Upper lobe of left lung (tissue), 6 donors: ENCODE measurements at regions not wholly inside any gene's neighbourhood (a gene's known extent, or its start where the extent isn't known, plus 50 kb on each side); places are given as distances from the start of the nearest gene placed in this dataset.

ENCODE experiments used
- ATAC-seq, 2 donors: fragments of 200-7000 bp; cut with Tn5 transposase; one replicate each; pipeline ENCODE4 v1.9.1; 2022; ENCODE audit warnings: mild to moderate bottlenecking in 2 of 2, moderate library complexity in 2 of 2; ENCODE audit not compliant: low FRiP score in 2 of 2
- DNase-seq, 2 donors: peaks; one replicate each; pipeline ENCODE4 v3.0.0-alpha.2; 2019 to 2020
- H3K27ac ChIP-seq, 4 donors: fragments of 200-600 bp; sonication (generic); one replicate each; pipeline ENCODE4 v1.5.1; 2016 to 2019
- H3K27me3 ChIP-seq, 4 donors: fragments of 200-600 bp; sonication (generic); one replicate each; pipeline ENCODE4 v1.5.1; 2017 to 2019
- H3K36me3 ChIP-seq, 4 donors: fragments of 200-600 bp; sonication (generic); one replicate each; pipeline ENCODE4 v1.5.1; 2016 to 2019
- H3K4me1 ChIP-seq, 4 donors: fragments of 200-600 bp; sonication (generic); one replicate each; pipeline ENCODE4 v1.5.1; 2018 to 2019
- H3K4me3 ChIP-seq, 4 donors: fragments of 200-600 bp; sonication (generic); one replicate each; pipeline ENCODE4 v1.5.1; 2017 to 2019; ENCODE audit warnings: mild to moderate bottlenecking in 2 of 4, moderate library complexity in 1 of 4
- H3K9me3 ChIP-seq, 4 donors: fragments of 200-600 bp; sonication (generic); one replicate each; pipeline ENCODE4 v1.5.1; 2018 to 2019
- CTCF ChIP-seq, 6 experiments: fragments of 450-650 bp in 4 of 6; fragments of 200-600 bp in 2 of 6; sonication (generic) in 2 of 6; IDR thresholded peaks; one replicate each; pipeline ENCODE4 v1.5.1; 2016 to 2019; ENCODE audit warnings: antibody characterized with exemption in 6 of 6
- EP300 ChIP-seq, 4 donors: sonication (generic); formaldehyde crosslinking; IDR thresholded peaks; one replicate each; pipeline ENCODE4 v1.5.1; 2017; ENCODE audit warnings: antibody characterized with exemption in 4 of 4, control low read depth in 2 of 4
- POLR2A ChIP-seq, 4 donors: fragments of 450-650 bp; IDR thresholded peaks; one replicate each; pipeline ENCODE4 v1.5.1; 2016 to 2017; ENCODE audit warnings: antibody characterized with exemption in 4 of 4, mild to moderate bottlenecking in 2 of 4
- POLR2AphosphoS5 ChIP-seq, 2 donors: sonication (generic); formaldehyde crosslinking; IDR thresholded peaks; one replicate each; pipeline ENCODE4 v1.5.1; 2017; ENCODE audit warnings: antibody characterized with exemption in 2 of 2
- WGBS, 2 donors: methylation state at CpG; one replicate each; pipeline ENCODE4 v1.1.5; 2017 to 2018; 5-methylcytosine and 5-hydroxymethylcytosine counted together
- donor health status: DM: no; HTN: no; CAD: no; lungs with moderate emphysema.
- donor health status: DM: no; HTN: yes; CAD: no; lungs with severe emphysema.

GRCh38 chr20:52682237-52682636 lies 289.9 kb upstream of the TSHZ2 start:
- H3K36me3 ChIP-seq = no peaks in the 10 kb centered on the region
- peak in 1 of 2 donors; percentile 24 for DNase-seq
- no peaks in the 10 kb centered on the region for H3K9me3 ChIP-seq
- H3K27ac ChIP-seq = no peak overlapping the region
- no peak for TF ChIP-seq CTCF (IDR thresholded peaks at IDR 0.05)
- TF ChIP-seq EP300 (IDR thresholded peaks at IDR 0.05) = no peak
- no peak for TF ChIP-seq POLR2AphosphoS5 (IDR thresholded peaks at IDR 0.05)
- no peak for TF ChIP-seq POLR2A (IDR thresholded peaks at IDR 0.05)
- WGBS, 2 donors = 26 to 29% methylated on average over 1 of the region's 1 CpG
- no peaks in the 10 kb centered on the region for H3K4me1 ChIP-seq
- peak; percentile 33 to 62 for ATAC-seq
- no peak overlapping the region for H3K4me3 ChIP-seq
- no peaks in the 10 kb centered on the region for H3K27me3 ChIP-seq

GRCh38 chr20:52681288-52681687 lies 290.9 kb upstream of the TSHZ2 start:
- no peaks in the 10 kb centered on the region for H3K36me3 ChIP-seq
- ATAC-seq = no peak
- H3K27me3 ChIP-seq = no peaks in the 10 kb centered on the region
- H3K9me3 ChIP-seq = no peaks in the 10 kb centered on the region
- H3K27ac ChIP-seq = no peak overlapping the region
- no peak overlapping the region for H3K4me3 ChIP-seq
- TF ChIP-seq CTCF (IDR thresholded peaks at IDR 0.05) (no peak), POLR2A (IDR thresholded peaks at IDR 0.05) (no peak), EP300 (IDR thresholded peaks at IDR 0.05) (no peak), POLR2AphosphoS5 (IDR thresholded peaks at IDR 0.05) (no peak)
- WGBS, 2 donors = 48 to 62% methylated on average over 6 of the region's 6 CpGs
- no peaks in the 10 kb centered on the region for H3K4me1 ChIP-seq
- DNase-seq = no peak

GRCh38 chr20:52677216-52677615 lies 294.9 kb upstream of the TSHZ2 start:
- Histone ChIP-seq H3K4me1 (no peaks in the 10 kb centered on the region), H3K9me3 (no peaks in the 10 kb centered on the region), H3K4me3 (no peak overlapping the region)

GRCh38 chr20:52676283-52676995 lies 295.7 kb upstream of the TSHZ2 start:
- Histone ChIP-seq H3K27me3 (no peaks in the 10 kb centered on the region), H3K36me3 (no peaks in the 10 kb centered on the region), H3K9me3 (no peaks in the 10 kb centered on the region), H3K4me3 (no peak overlapping the region), H3K27ac (no peak overlapping the region), H3K4me1 (no peaks in the 10 kb centered on the region)
- DNase-seq (no peak), ATAC-seq (no peak)
- WGBS, 2 donors = 73% methylated on average over 13 of the region's 13 CpGs
- TF ChIP-seq EP300 (IDR thresholded peaks at IDR 0.05) (no peak), POLR2A (IDR thresholded peaks at IDR 0.05) (no peak), CTCF (IDR thresholded peaks at IDR 0.05) (no peak), POLR2AphosphoS5 (IDR thresholded peaks at IDR 0.05) (no peak)

More at GRCh38 chr20:52677216-52677615, 294.9 kb upstream of the TSHZ2 start:
- Histone ChIP-seq H3K36me3 (no peaks in the 10 kb centered on the region), H3K27ac (no peak overlapping the region), H3K27me3 (no peaks in the 10 kb centered on the region)
- 46 to 70% methylated on average over 2 of the region's 2 CpGs for WGBS, 2 donors
- no peak for DNase-seq
- ATAC-seq = no peak
- TF ChIP-seq CTCF (IDR thresholded peaks at IDR 0.05) = no peak
- no peak for TF ChIP-seq POLR2AphosphoS5 (IDR thresholded peaks at IDR 0.05)
- no peak for TF ChIP-seq POLR2A (IDR thresholded peaks at IDR 0.05)
- no peak for TF ChIP-seq EP300 (IDR thresholded peaks at IDR 0.05)

GRCh38 chr20:52675375-52675774 lies 296.8 kb upstream of the TSHZ2 start:
- 39 to 51% methylated on average over 4 of the region's 4 CpGs for WGBS, 2 donors
- TF ChIP-seq POLR2AphosphoS5 (IDR thresholded peaks at IDR 0.05) = no peak
- no peak for TF ChIP-seq POLR2A (IDR thresholded peaks at IDR 0.05)
- no peak for TF ChIP-seq EP300 (IDR thresholded peaks at IDR 0.05)
- TF ChIP-seq CTCF (IDR thresholded peaks at IDR 0.05) = no peak
- Histone ChIP-seq H3K4me3 (no peak overlapping the region), H3K36me3 (no peaks in the 10 kb centered on the region), H3K9me3 (no peaks in the 10 kb centered on the region), H3K27ac (no peak overlapping the region), H3K27me3 (no peaks in the 10 kb centered on the region), H3K4me1 (no peaks in the 10 kb centered on the region)
- no peak for DNase-seq
- ATAC-seq = peak in 1 of 2 donors; percentile 44
